Lower lobe of right lung (tissue), 2 donors: ENCODE measurements at regions not wholly inside any gene's neighbourhood (a gene's known extent, or its start where the extent isn't known, plus 50 kb on each side); places are given as distances from the start of the nearest gene placed in this dataset.

Experiments used
- ATAC-seq, 2 donors: fragments of 200-7000 bp; cut with Tn5 transposase; one replicate each; pipeline ENCODE4 v1.9.1; 2020 to 2022; ENCODE audit warnings: mild to moderate bottlenecking in 2 of 2, moderate library complexity in 2 of 2
- DNase-seq: peaks from one replicate; pipeline ENCODE4 v3.0.0-alpha.2; 2020
- H3K27ac ChIP-seq: fragments of 200-600 bp; one replicate; pipeline ENCODE4 v1.8.0; 2022
- H3K27me3 ChIP-seq: fragments of 200-600 bp; one replicate; pipeline ENCODE4 v1.8.0; 2022; ENCODE audit warnings: low read depth
- H3K36me3 ChIP-seq: fragments of 200-600 bp; one replicate; pipeline ENCODE4 v1.8.0; 2022; ENCODE audit warnings: mild to moderate bottlenecking
- H3K4me1 ChIP-seq: fragments of 200-600 bp; one replicate; pipeline ENCODE4 v1.8.0; 2022
- H3K4me3 ChIP-seq: fragments of 200-600 bp; one replicate; pipeline ENCODE4 v1.8.0; 2022; ENCODE audit warnings: mild to moderate bottlenecking
- H3K9me3 ChIP-seq: fragments of 200-600 bp; one replicate; pipeline ENCODE4 v1.8.0; 2022
- CTCF ChIP-seq: fragments of 200-600 bp; IDR thresholded peaks from one replicate; pipeline ENCODE4 v1.8.0; 2022; ENCODE audit warnings: antibody characterized with exemption, mild to moderate bottlenecking
- intact Hi-C: fragments of 100-400 bp; cut with DNase I; formaldehyde crosslinking; loops from one replicate; pipeline ENCODE4 v1.11.0; 2022
- donor health status: DM: no; HTN: yes; CAD: no; lungs with severe emphysema.

GRCh38 chr4:43341741-43342140 lies 449.2 kb downstream of the GRXCR1 start:
- intact Hi-C loops = no loop called here

GRCh38 chr4:43343298-43343697 lies 450.8 kb downstream of the GRXCR1 start:
- H3K27me3 ChIP-seq = no peaks in the 10 kb centered on the region
- no peaks in the 10 kb centered on the region for H3K9me3 ChIP-seq
- no peak for DNase-seq
- H3K27ac ChIP-seq = no peak overlapping the region
- no peaks in the 10 kb centered on the region for H3K4me1 ChIP-seq
- no peaks in the 10 kb centered on the region for H3K36me3 ChIP-seq
- no peak for TF ChIP-seq CTCF
- ATAC-seq = no peak
- intact Hi-C loops = no loop called here
- H3K4me3 ChIP-seq = no peak overlapping the region

More at GRCh38 chr4:43341741-43342140, 449.2 kb downstream of the GRXCR1 start:
- no peak for TF ChIP-seq CTCF
- H3K4me3 ChIP-seq = no peak overlapping the region
- H3K9me3 ChIP-seq = no peaks in the 10 kb centered on the region
- H3K36me3 ChIP-seq = no peaks in the 10 kb centered on the region
- H3K27me3 ChIP-seq = no peaks in the 10 kb centered on the region
- DNase-seq (no peak), ATAC-seq (no peak)
- no peaks in the 10 kb centered on the region for H3K4me1 ChIP-seq
- no peak overlapping the region for H3K27ac ChIP-seq

GRCh38 chr4:43345323-43345925 lies 452.9 kb downstream of the GRXCR1 start:
- Histone ChIP-seq H3K36me3 (no peaks in the 10 kb centered on the region), H3K4me1 (no peaks in the 10 kb centered on the region), H3K27ac (no peak overlapping the region), H3K4me3 (no peak overlapping the region), H3K9me3 (no peaks in the 10 kb centered on the region), H3K27me3 (no peaks in the 10 kb centered on the region)
- ATAC-seq (no peak), DNase-seq (no peak)
- TF ChIP-seq CTCF = no peak
- intact Hi-C loops = no loop called here

- intact Hi-C loops = no loop called here
- Histone ChIP-seq H3K4me1 (no peaks in the 10 kb centered on the region), H3K27me3 (no peaks in the 10 kb centered on the region), H3K9me3 (no peaks in the 10 kb centered on the region), H3K4me3 (no peak overlapping the region), H3K36me3 (no peaks in the 10 kb centered on the region), H3K27ac (no peak overlapping the region)
- TF ChIP-seq CTCF = no peak
- DNase-seq (no peak), ATAC-seq (no peak)
These were observed 456.1 kb downstream of the GRXCR1 start for GRCh38 chr4:43348591-43348990.

GRCh38 chr4:43351970-43352806 lies 459.7 kb downstream of the GRXCR1 start:
- DNase-seq = no peak
- Histone ChIP-seq H3K4me3 (no peak overlapping the region), H3K36me3 (no peaks in the 10 kb centered on the region), H3K9me3 (no peaks in the 10 kb centered on the region), H3K4me1 (no peaks in the 10 kb centered on the region), H3K27ac (no peak overlapping the region), H3K27me3 (no peaks in the 10 kb centered on the region)
- TF ChIP-seq CTCF = no peak
- intact Hi-C loops = no loop called here
- no peak for ATAC-seq
